ENCODE measurements at regions not wholly inside any gene's neighbourhood (a gene's known extent, or its start where the extent isn't known, plus 50 kb on each side); places are given as distances from the start of the nearest gene placed in this dataset.

DNA sequence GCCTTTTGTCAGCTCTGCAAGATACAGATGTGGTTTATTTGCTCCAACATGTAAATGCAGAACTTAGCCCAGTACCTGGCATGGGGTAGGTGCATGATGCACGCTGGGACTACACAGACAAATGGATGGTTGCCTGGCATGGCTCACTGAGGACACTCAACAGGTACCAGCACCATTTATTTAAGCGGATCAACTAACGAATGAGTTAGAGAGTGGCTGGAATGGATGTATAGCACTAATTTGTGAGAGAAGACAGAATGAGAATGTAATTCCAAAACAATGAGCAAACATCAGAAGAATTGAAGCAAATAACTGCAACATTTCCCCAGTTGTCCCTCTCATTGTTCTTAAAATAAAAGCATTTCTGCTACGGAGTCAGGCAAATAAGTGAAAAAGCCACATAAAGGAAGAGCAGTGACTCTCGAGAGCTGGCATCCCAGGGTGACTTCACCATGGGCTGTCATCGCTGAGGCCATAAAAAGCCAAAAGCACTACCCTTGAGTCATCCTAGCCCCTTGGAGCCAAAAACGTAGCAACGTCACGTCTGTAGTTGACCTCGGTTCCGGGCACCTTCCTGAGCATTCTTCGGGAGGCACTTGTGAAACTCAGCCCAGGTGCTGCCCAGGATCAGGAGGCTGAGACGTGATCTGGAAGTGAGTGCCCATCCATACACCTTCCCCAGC, 290.3 kb downstream of the NSG2 start:
- TF ChIP-seq POLR2A (IDR thresholded peaks at IDR 0.05; ENCODE audit: low read depth, low read length) (no peak), POLR2AphosphoS5 (IDR thresholded peaks at IDR 0.05; ENCODE audit: low read depth, low read length) (no peak)

All from GM12892 (cell line).